Nucleus accumbens (tissue), 56 donors: ENCODE measurements at regions not wholly inside any gene's neighbourhood (a gene's known extent, or its start where the extent isn't known, plus 50 kb on each side); places are given as distances from the start of the nearest gene placed in this dataset.
"Not testable (repeated sequence)": the region's sequence is repeated elsewhere in the genome, so short reads cannot be mapped to it uniquely, and the experiment has no call there.

Experiments used
- DNase-seq, 56 donors: peaks; one replicate each; lab custom pipeline; 2025; lab: John Stamatoyannopoulos, UW

DNA sequence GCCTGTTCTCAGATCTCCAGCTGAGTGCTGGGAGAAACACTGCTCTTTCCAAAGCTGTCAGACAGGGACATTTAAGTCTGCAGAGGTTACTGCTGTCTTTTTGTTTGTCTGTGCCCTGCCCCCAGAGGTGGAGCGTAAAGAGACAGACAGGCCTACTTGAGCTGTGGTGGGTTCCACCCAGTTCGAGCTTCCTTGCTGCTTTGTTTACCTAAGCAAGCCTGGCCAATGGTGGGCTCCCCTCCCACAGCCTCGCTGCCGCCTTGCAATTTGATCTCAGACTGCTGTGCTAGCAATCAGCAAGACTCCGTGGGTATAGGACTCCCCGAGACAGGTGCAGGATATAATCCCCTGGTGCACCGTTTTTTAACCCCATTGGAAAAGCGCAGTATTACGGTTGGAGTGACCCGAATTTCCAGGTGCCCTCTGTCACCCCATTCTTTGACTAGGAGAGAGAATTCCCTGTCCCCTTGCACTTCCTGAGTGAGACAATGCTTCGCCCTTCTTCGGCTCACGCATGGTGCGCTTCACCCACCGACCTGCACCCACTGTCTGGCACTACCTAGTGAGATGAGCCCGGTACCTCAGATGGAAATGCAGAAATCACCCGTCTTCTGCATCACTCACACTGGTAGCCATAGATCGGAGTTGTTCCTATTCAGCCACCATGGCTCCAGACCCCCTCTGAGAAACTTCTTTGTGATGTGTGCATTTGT, 650.3 kb upstream of the ALG10B start:
- DNase-seq: peak in 1 of 56 donors; percentile 1

GRCh38 chr12:37668557-37668956, 648.0 kb upstream of the ALG10B start:
- not testable (repeated sequence) for DNase-seq

DNA sequence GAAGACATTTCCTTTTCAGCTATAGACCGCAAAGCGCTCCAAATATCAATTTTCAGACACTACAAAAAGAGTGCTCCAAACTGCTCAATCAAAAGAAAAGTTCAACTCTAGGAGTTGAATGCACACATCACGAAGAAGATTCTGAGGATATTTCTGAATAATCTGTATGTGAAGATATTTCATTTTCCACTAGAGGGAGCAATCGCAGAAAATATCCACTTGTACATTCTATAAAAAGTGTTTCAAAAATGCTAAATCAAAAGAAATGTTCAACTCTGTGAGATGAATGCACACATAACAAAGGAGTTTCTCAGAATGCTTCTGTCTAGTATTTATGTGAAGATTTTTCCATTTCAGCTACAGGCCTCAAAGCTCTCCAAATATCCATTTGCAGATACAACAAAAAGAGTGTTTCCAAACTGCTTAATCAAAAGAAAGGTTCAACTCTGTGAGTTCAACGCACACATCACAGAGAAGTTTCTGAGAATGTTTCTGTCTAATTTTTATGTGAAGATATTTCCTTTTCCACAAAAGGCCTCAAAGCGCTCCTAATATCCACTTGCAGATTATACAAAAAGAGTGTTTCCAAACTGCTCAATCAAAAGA, 643.8 kb upstream of the ALG10B start:
- DNase-seq: no peak

GRCh38 chr12:37720846-37721245, 595.7 kb upstream of the ALG10B start:
- DNase-seq: no peak

GRCh38 chr12:37733856-37734255, 582.7 kb upstream of the ALG10B start:
- DNase-seq: no peak
